Fibroblast of lung (primary cell): ENCODE measurements at regions not wholly inside any gene's neighbourhood (a gene's known extent, or its start where the extent isn't known, plus 50 kb on each side); places are given as distances from the start of the nearest gene placed in this dataset.

Experiments
- DNase-seq, 2 donors: peaks; one replicate each; pipeline versions ENCODE4 v3.0.0 to v3.0.0-alpha.2; 2010; ENCODE audit warnings: low read depth in 2 of 2
- H2AFZ ChIP-seq: 2 replicates; pipeline ENCODE4 v1.5.1; 2012; ENCODE audit warnings: low read length, control low read depth, inconsistent platforms
- H3K27ac ChIP-seq: 2 replicates; pipeline ENCODE4 v1.5.1; 2011; ENCODE audit warnings: low read length, control low read depth; ENCODE audit not compliant: insufficient read depth
- H3K27me3 ChIP-seq: 2 replicates; pipeline ENCODE4 v1.5.1; 2011; ENCODE audit warnings: mild to moderate bottlenecking, low read length; ENCODE audit not compliant: control insufficient read depth, insufficient read depth
- H3K36me3 ChIP-seq: 2 replicates; pipeline ENCODE4 v1.5.1; 2011; ENCODE audit warnings: low read length; ENCODE audit not compliant: control insufficient read depth, insufficient read depth
- H3K4me1 ChIP-seq: 2 replicates; pipeline ENCODE4 v1.5.1; 2011; ENCODE audit warnings: low read length; ENCODE audit not compliant: control insufficient read depth, insufficient read depth; ENCODE audit errors: extremely low read depth
- H3K4me2 ChIP-seq: 2 replicates; pipeline ENCODE4 v1.5.1; 2011; ENCODE audit warnings: low read length, control low read depth; ENCODE audit not compliant: insufficient read depth; ENCODE audit errors: extremely low read depth
- H3K4me3 ChIP-seq, 4 experiments: fragments of 200-600 bp in 1 of 4; sonication (generic) in 1 of 4; replicated peaks in 1 of 4; 2 replicates each; pipeline ENCODE4 v1.5.1; 2011 to 2016; ENCODE audit warnings: low read length in 4 of 4, low read depth in 3 of 4, mild to moderate bottlenecking in 3 of 4, control low read depth in 2 of 4, inconsistent platforms in 1 of 4, mixed read lengths in 1 of 4; ENCODE audit not compliant: insufficient read depth in 1 of 4; ENCODE audit errors: control extremely low read depth in 1 of 4
- H3K79me2 ChIP-seq: 2 replicates; pipeline ENCODE4 v1.5.1; 2012; ENCODE audit warnings: mild to moderate bottlenecking, low read length, inconsistent platforms; ENCODE audit not compliant: control insufficient read depth, insufficient read depth
- H3K9ac ChIP-seq: 2 replicates; pipeline ENCODE4 v1.5.1; 2011; ENCODE audit warnings: mild to moderate bottlenecking, low read length, control low read depth; ENCODE audit not compliant: insufficient read depth
- H3K9me3 ChIP-seq: 2 replicates; pipeline ENCODE4 v1.5.1; 2012; ENCODE audit warnings: low read depth, low read length; ENCODE audit not compliant: control insufficient read depth, insufficient read depth
- H4K20me1 ChIP-seq: 2 replicates; pipeline ENCODE4 v1.5.1; 2011; ENCODE audit warnings: low read length; ENCODE audit not compliant: control insufficient read depth, insufficient read depth; ENCODE audit errors: extremely low read depth
- EZH2 ChIP-seq: IDR thresholded peaks from 2 replicates; pipeline ENCODE4 v1.5.1; 2012; ENCODE audit warnings: low read length, control low read depth, mild to moderate bottlenecking; ENCODE audit errors: missing control alignments
- TF ChIP-seq, protein P1 (sequence below), 2 donors: IDR thresholded peaks in 1 of 2; conservative IDR thresholded peaks in 1 of 2; 1 replicate in 1 of 2; 2 replicates in 1 of 2; pipeline ENCODE4 v1.5.1; 2011 to 2012; ENCODE audit warnings: low read length in 2 of 2, control low read depth in 1 of 2, inconsistent platforms in 1 of 2, low read depth in 1 of 2, mild to moderate bottlenecking in 1 of 2

DNA sequence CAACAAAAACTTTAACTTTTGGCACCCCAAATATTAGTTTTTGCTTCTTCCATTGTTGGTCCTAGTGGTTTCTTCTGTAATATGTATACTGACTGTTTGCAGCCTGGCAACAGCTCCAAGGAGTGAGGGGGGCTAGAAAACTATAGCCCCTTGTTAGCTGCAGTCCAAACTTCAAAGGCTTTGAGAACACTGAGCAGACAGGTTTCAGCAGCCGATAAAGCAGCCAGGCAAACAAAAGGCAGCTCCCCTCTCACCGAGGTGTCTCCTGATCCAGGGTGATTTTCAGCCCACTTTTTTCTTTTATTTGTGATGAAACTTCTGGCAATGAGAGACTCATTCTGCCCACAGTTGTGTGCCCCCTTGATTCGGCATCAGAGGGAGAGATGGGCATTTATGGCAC is 80.7 kb downstream of the OLIG3 start:
- Histone ChIP-seq H4K20me1 (no peaks in the 10 kb centered on the region), H3K4me3 (no peak overlapping the region), H3K4me1 (no peaks in the 10 kb centered on the region), H3K9ac (no peak overlapping the region), H3K79me2 (no peaks in the 10 kb centered on the region), H3K4me2 (no peak overlapping the region), H2AFZ (no peak overlapping the region), H3K9me3 (no peaks in the 10 kb centered on the region), H3K27me3 (no peaks in the 10 kb centered on the region), H3K36me3 (no peaks in the 10 kb centered on the region), H3K27ac (no peak overlapping the region)
- DNase-seq: no peak
- TF ChIP-seq, protein P1, sequence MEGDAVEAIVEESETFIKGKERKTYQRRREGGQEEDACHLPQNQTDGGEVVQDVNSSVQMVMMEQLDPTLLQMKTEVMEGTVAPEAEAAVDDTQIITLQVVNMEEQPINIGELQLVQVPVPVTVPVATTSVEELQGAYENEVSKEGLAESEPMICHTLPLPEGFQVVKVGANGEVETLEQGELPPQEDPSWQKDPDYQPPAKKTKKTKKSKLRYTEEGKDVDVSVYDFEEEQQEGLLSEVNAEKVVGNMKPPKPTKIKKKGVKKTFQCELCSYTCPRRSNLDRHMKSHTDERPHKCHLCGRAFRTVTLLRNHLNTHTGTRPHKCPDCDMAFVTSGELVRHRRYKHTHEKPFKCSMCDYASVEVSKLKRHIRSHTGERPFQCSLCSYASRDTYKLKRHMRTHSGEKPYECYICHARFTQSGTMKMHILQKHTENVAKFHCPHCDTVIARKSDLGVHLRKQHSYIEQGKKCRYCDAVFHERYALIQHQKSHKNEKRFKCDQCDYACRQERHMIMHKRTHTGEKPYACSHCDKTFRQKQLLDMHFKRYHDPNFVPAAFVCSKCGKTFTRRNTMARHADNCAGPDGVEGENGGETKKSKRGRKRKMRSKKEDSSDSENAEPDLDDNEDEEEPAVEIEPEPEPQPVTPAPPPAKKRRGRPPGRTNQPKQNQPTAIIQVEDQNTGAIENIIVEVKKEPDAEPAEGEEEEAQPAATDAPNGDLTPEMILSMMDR (conservative IDR thresholded peaks at IDR 0.05 in 1 of 2, IDR thresholded peaks at IDR 0.05 in 1 of 2; ENCODE audit: low read depth in 1 of 2, low read length in 2 of 2): no peak
- no peak for TF ChIP-seq EZH2

DNA sequence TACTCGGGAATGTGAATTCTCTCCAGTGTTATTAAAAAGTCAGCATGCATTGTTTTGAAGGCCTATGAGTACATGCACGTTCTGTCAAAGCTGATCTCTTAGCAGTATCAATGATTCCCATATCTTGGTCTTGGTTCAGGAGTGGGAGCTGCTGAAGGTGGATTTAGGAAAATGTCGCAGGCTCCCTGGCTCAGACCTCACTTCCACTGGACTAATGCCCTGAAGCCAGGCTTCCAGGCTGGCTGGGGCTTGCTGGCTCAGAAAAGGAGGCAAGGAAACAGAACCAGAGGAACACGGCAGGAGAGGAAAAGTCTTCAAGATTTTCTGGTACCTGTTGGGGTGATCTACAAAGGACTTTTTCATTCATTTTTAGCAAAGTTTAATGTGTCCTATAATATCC is 81.6 kb downstream of the OLIG3 start:
- Histone ChIP-seq H4K20me1 (no peaks in the 10 kb centered on the region), H3K36me3 (no peaks in the 10 kb centered on the region), H2AFZ (no peak overlapping the region), H3K9me3 (no peaks in the 10 kb centered on the region), H3K4me3 (no peak overlapping the region), H3K79me2 (no peaks in the 10 kb centered on the region), H3K9ac (no peak overlapping the region), H3K27ac (no peak overlapping the region), H3K27me3 (no peaks in the 10 kb centered on the region), H3K4me2 (no peak overlapping the region), H3K4me1 (no peaks in the 10 kb centered on the region)
- TF ChIP-seq, protein P1 (conservative IDR thresholded peaks at IDR 0.05 in 1 of 2, IDR thresholded peaks at IDR 0.05 in 1 of 2; ENCODE audit: low read depth in 1 of 2, low read length in 2 of 2): no peak
- no peak for TF ChIP-seq EZH2
- no peak for DNase-seq

DNA sequence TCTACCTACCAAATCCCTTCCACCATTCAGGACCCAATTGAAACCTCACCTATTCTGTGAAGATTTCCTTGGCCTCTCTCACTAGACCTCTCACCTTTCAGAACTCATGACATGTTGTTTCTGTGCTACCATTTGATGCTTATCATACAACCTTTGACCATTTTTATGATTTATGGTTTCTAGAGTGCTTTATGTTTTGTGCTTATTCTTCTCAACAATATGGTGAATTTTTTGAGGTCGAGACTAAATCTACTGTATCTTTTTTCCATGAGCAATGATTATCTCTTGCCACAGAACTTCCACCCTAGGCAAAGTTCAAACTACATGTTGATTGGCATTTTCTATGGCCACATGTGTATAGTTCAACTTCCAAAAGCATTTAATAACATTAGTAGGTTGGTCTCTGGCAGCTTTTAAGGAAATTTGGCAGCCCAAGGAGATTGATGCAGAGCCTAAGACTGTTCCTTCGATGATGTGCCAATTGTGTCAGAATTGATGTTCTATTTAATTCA is 84.9 kb downstream of the OLIG3 start:
- H3K4me2 ChIP-seq: no peak overlapping the region
- no peak for DNase-seq

More for the DNA sequence above, 84.9 kb downstream of the OLIG3 start:
- TF ChIP-seq, protein P1 (conservative IDR thresholded peaks at IDR 0.05 in 1 of 2, IDR thresholded peaks at IDR 0.05 in 1 of 2; ENCODE audit: low read depth in 1 of 2, low read length in 2 of 2): no peak
- no peak overlapping the region for H3K4me3 ChIP-seq
- no peak overlapping the region for H3K27ac ChIP-seq
- no peaks in the 10 kb centered on the region for H4K20me1 ChIP-seq
- no peaks in the 10 kb centered on the region for H3K79me2 ChIP-seq
- H3K9me3 ChIP-seq: no peaks in the 10 kb centered on the region
- H3K4me1 ChIP-seq: no peaks in the 10 kb centered on the region
- no peaks in the 10 kb centered on the region for H3K36me3 ChIP-seq
- no peaks in the 10 kb centered on the region for H3K27me3 ChIP-seq
- H2AFZ ChIP-seq: no peak overlapping the region
- no peak overlapping the region for H3K9ac ChIP-seq
